K562 (cell line): ENCODE measurements at regions not wholly inside any gene's neighbourhood (a gene's known extent, or its start where the extent isn't known, plus 50 kb on each side); places are given as distances from the start of the nearest gene placed in this dataset.

Experiments used
- ATAC-seq: fragments of 200-7000 bp; cut with Tn5 transposase; 3 replicates; pipeline ENCODE4 v1.9.1; 2020; ENCODE audit warnings: moderate library complexity
- BruUV-seq: library from RNA; stranded (reverse); fragments of 400-500 nt; replicated peaks from 2 replicates; lab custom pipeline; 2021; lab: Mats Ljungman, UMichigan
- CTCF ChIA-PET: fragments of 300-600 bp; formaldehyde crosslinking; extraction: SDS; loops from one replicate; lab custom pipeline; 2021; ENCODE audit warnings: low intra/inter-chr PET ratio; lab: Yijun Ruan, JAX
- POLR2A ChIA-PET: fragments of 300-600, 350-650 bp; sonication (Branson Sonifier 250); formaldehyde crosslinking; extraction: SDS; loops from one replicate; lab custom pipeline; 2021; ENCODE audit warnings: antibody characterized with exemption, inconsistent platforms; lab: Yijun Ruan, JAX
- DNase-seq, 4 experiments: peaks; one replicate each; pipeline versions ENCODE4 v3.0.0 to v3.0.0-alpha.2; 2011 to 2018; ENCODE audit warnings: low spot score in 3 of 4, mixed read lengths in 3 of 4; ENCODE audit errors: extremely low read depth in 1 of 4
- FAIRE-seq: peaks from 2 replicates; lab custom pipeline; 2011; peaks lifted over from hg19 to GRCh38; lab: Jason Lieb, UNC
- H2AFZ ChIP-seq: 2 replicates; pipeline ENCODE4 v1.6.0; 2011; ENCODE audit warnings: low read depth, low read length, control low read depth, inconsistent platforms
- H3K27ac ChIP-seq: fragments of 200-600 bp; 3 replicates; pipeline ENCODE4 v1.8.0; 2011; ENCODE audit warnings: low read depth, mild to moderate bottlenecking, control low read depth, inconsistent platforms, low read length, moderate library complexity, mixed read lengths; ENCODE audit errors: extremely low read depth
- H3K27me3 ChIP-seq, 2 experiments: fragments of 300-600 bp in 1 of 2; 2 replicates in 1 of 2; 3 replicates in 1 of 2; pipeline versions ENCODE4 v1.6.0 to v1.8.0; 2011; ENCODE audit warnings: inconsistent platforms in 2 of 2, low read length in 2 of 2, mild to moderate bottlenecking in 1 of 2, mixed read lengths in 1 of 2, moderate library complexity in 1 of 2; ENCODE audit not compliant: control insufficient read depth in 2 of 2, insufficient read depth in 2 of 2
- H3K36me3 ChIP-seq: fragments of 300-600 bp; 3 replicates; pipeline ENCODE4 v1.8.0; 2011; ENCODE audit warnings: mild to moderate bottlenecking, low read length, inconsistent platforms; ENCODE audit not compliant: control insufficient read depth, insufficient read depth
- H3K4me1 ChIP-seq, 2 experiments: fragments of 200-600 bp in 1 of 2; replicated peaks in 1 of 2; 2 replicates in 1 of 2; 3 replicates in 1 of 2; pipeline versions ENCODE4 v1.5.1 to v1.8.0; 2011; ENCODE audit warnings: inconsistent platforms in 2 of 2, low read length in 2 of 2, mild to moderate bottlenecking in 1 of 2, mixed read lengths in 1 of 2, moderate library complexity in 1 of 2; ENCODE audit not compliant: control insufficient read depth in 2 of 2, insufficient read depth in 2 of 2
- H3K4me2 ChIP-seq: 2 replicates; pipeline ENCODE4 v1.6.1; 2011; ENCODE audit warnings: low read length, control low read depth, inconsistent platforms, mixed read lengths; ENCODE audit not compliant: insufficient read depth
- H3K4me3 ChIP-seq: fragments of 200-600 bp; sonication (generic), shearing (Covaris generic); 2 replicates; pipeline ENCODE4 v1.5.1; 2016; ENCODE audit warnings: control low read depth, inconsistent platforms
- H3K79me2 ChIP-seq: fragments of 200-600 bp; 3 replicates; pipeline ENCODE4 v1.8.0; 2011; ENCODE audit warnings: low read length, inconsistent platforms; ENCODE audit not compliant: control insufficient read depth, insufficient read depth
- H3K9ac ChIP-seq, 2 experiments: 2 replicates each; pipeline versions ENCODE4 v1.6.0 to v1.6.1; 2011; ENCODE audit warnings: low read depth in 2 of 2, low read length in 2 of 2, control low read depth in 1 of 2, inconsistent platforms in 1 of 2, mild to moderate bottlenecking in 1 of 2, mixed read lengths in 1 of 2; ENCODE audit not compliant: insufficient read depth in 1 of 2
- H3K9me1 ChIP-seq: one replicate; pipeline ENCODE4 v1.6.0; 2011; ENCODE audit warnings: inconsistent platforms, mild to moderate bottlenecking, low read length, moderate library complexity; ENCODE audit not compliant: control insufficient read depth, insufficient read depth
- H3K9me3 ChIP-seq: replicated peaks from 2 replicates; pipeline ENCODE4 v1.5.1; 2011; ENCODE audit warnings: low read depth, low read length, inconsistent platforms; ENCODE audit not compliant: control insufficient read depth, insufficient read depth
- H4K20me1 ChIP-seq: replicated peaks from 2 replicates; pipeline ENCODE4 v1.6.1; 2011; ENCODE audit warnings: low read length, inconsistent platforms, mixed read lengths; ENCODE audit not compliant: control insufficient read depth, insufficient read depth
- ARNT ChIP-seq, 2 experiments: fragments of 450-650 bp; IDR thresholded peaks; 2 replicates each; pipeline ENCODE4 v1.6.1; 2016; ENCODE audit warnings: mild to moderate bottlenecking in 1 of 2
- BHLHE40 ChIP-seq: IDR thresholded peaks from 2 replicates; pipeline ENCODE4 v1.6.1; 2011; ENCODE audit warnings: low read length, improper control_type of control experiment
- GATAD2B ChIP-seq: fragments of 450-650 bp; IDR thresholded peaks from 2 replicates; pipeline ENCODE4 v1.6.1; 2017; ENCODE audit warnings: mild to moderate bottlenecking, borderline replicate concordance
- KHSRP ChIP-seq: fragments of 450-650 bp; IDR thresholded peaks from 2 replicates; pipeline ENCODE4 v1.6.1; 2017
- MECOM ChIP-seq: fragments of 250-450 bp; sonication (Bioruptor Pico); IDR thresholded peaks from 2 replicates; pipeline ENCODE4 v1.8.0; 2022; ENCODE audit warnings: inconsistent platforms
- NONO ChIP-seq, 2 experiments: fragments of 200-400 bp in 1 of 2; fragments of 450-650 bp in 1 of 2; formaldehyde crosslinking in 1 of 2; IDR thresholded peaks; 2 replicates each; pipeline ENCODE4 v1.6.1; 2017; ENCODE audit warnings: low read depth in 2 of 2, mild to moderate bottlenecking in 2 of 2, moderate library complexity in 2 of 2, low read length in 1 of 2
- RBM17 ChIP-seq: fragments of 200-400 bp; formaldehyde crosslinking; IDR thresholded peaks from 2 replicates; pipeline ENCODE4 v1.6.1; 2017; ENCODE audit warnings: low read depth, mild to moderate bottlenecking, low read length, borderline replicate concordance
- STAG1 ChIP-seq: sonication (generic); formaldehyde crosslinking; IDR thresholded peaks from 2 replicates; pipeline ENCODE4 v1.5.0; 2020; ENCODE audit warnings: missing genetic modification reagents, borderline replicate concordance
- TFAP4 ChIP-seq: sonication (generic); formaldehyde crosslinking; IDR thresholded peaks from 2 replicates; pipeline ENCODE4 v1.8.0; 2022; ENCODE audit warnings: missing genetic modification reagents, mild to moderate bottlenecking, moderate library complexity, borderline replicate concordance
- ZNF174 ChIP-seq: fragments of 250-450 bp; sonication (Bioruptor Pico); IDR thresholded peaks from 2 replicates; pipeline ENCODE4 v1.4.0; 2020; ENCODE audit warnings: mild to moderate bottlenecking
- ZNF217 ChIP-seq: sonication (generic); formaldehyde crosslinking; IDR thresholded peaks from 2 replicates; pipeline ENCODE4 v1.8.0; 2022; ENCODE audit warnings: mild to moderate bottlenecking, missing genetic modification reagents
- ZNF518B ChIP-seq: fragments of 250-450 bp; sonication (Bioruptor Pico); IDR thresholded peaks from 2 replicates; pipeline ENCODE4 v1.5.0; 2021; ENCODE audit warnings: mild to moderate bottlenecking, moderate library complexity
- ZNF609 ChIP-seq: sonication (generic); formaldehyde crosslinking; IDR thresholded peaks from 2 replicates; pipeline ENCODE4 v1.8.1; 2023; ENCODE audit warnings: missing genetic modification reagents, mild to moderate bottlenecking, borderline replicate concordance
- ZNF655 ChIP-seq: fragments of 250-450 bp; sonication (Bioruptor Pico); IDR thresholded peaks from 2 replicates; pipeline ENCODE4 v1.5.0; 2021
- WGBS: fragments of 100-300 bp; shearing (Covaris generic); methylation state at CpG from one replicate; pipeline ENCODE4 v1.1.6; 2016; ENCODE audit warnings: low coverage, mixed read lengths; ENCODE audit not compliant: insufficient coverage; ENCODE audit errors: missing lambda C conversion rate; 5-methylcytosine and 5-hydroxymethylcytosine counted together
- in situ Hi-C: fragments of 300-500 bp; cut with MboI; formaldehyde crosslinking; loops from 4 replicates; pipeline ENCODE4 v1.15.0; 2018; ENCODE audit warnings: inconsistent platforms, mixed read lengths
- intact Hi-C: fragments of 100-400 bp; cut with micrococcal nuclease; formaldehyde crosslinking; loops from 2 replicates; pipeline ENCODE4 v1.14.2; 2022

GRCh38 chr9:88274078-88274477, 114.2 kb upstream of the SPIN1 start:
- no peak overlapping the region for H2AFZ ChIP-seq
- CTCF ChIA-PET: no interaction called here
- FAIRE-seq (no peak), DNase-seq (no peak), ATAC-seq (no peak)
- no peaks in the 10 kb centered on the region for H3K79me2 ChIP-seq
- no peak overlapping the region for H3K4me2 ChIP-seq
- H3K4me1 ChIP-seq: no peaks in the 10 kb centered on the region
- H3K36me3 ChIP-seq: no peaks in the 10 kb centered on the region
- H3K27me3 ChIP-seq: peaks cover 0 to 23% of the 10 kb centered on the region in 2 experiments; a peak in 3 of 5 replicates
- no peak overlapping the region for H3K4me3 ChIP-seq
- in situ Hi-C loops (no loop called here), intact Hi-C loops (no loop called here)
- POLR2A ChIA-PET: no interaction called here
- BruUV-seq: no TSS peak
- no peaks in the 10 kb centered on the region for H3K9me1 ChIP-seq
- H3K27ac ChIP-seq: no peak overlapping the region
- TF ChIP-seq KHSRP (no peak), GATAD2B (no peak), RBM17 (no peak), MECOM (no peak), ZNF609 (no peak), ARNT (IDR thresholded peaks at IDR 0.05) (no peak), ZNF217 (no peak), NONO (IDR thresholded peaks at IDR 0.05; ENCODE audit: low read depth in 2 of 2, low read length in 1 of 2) (no peak), ZNF655 (CRISPR knock-in tag) (no peak), ZNF518B (CRISPR knock-in tag) (no peak), STAG1 (CRISPR knock-in tag) (no peak), TFAP4 (no peak), BHLHE40 (no peak), ZNF174 (no peak)
- no peaks in the 10 kb centered on the region for H4K20me1 ChIP-seq
- H3K9ac ChIP-seq: no peak overlapping the region
- 0% methylated on average over 2 of the region's 2 CpGs for WGBS
- no peaks in the 10 kb centered on the region for H3K9me3 ChIP-seq
